ENCODE measurements at regions not wholly inside any gene's neighbourhood (a gene's known extent, or its start where the extent isn't known, plus 50 kb on each side); places are given as distances from the start of the nearest gene placed in this dataset.

DNA sequence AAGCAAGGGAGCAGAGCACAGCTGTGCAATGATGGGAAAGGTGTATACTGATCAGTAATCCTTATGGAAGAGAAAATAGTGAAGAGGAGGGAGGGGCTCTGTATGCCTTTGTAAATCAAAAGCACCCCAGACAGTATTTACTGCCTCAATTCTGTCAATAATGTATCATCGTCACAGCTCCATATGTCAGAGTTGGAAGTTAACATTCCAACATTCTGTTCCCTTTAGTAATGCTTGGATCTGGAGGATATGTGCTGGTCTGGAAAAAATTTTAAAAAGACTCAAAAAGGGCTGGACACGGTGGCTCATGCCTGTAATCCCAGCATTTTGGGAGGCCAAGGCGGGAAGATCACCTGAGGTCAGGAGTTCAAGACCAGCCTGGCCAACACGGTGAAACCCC is 310.4 kb downstream of the ACTL7B start:
- H3K4me3 ChIP-seq, result no peak overlapping the region
- no peak overlapping the region for H3K27ac ChIP-seq
- H3K36me3 ChIP-seq, result no peaks in the 10 kb centered on the region
- no peaks in the 10 kb centered on the region for H3K9me3 ChIP-seq
- no peak for DNase-seq
- no peaks in the 10 kb centered on the region for H3K27me3 ChIP-seq
- intact Hi-C loops (cut with DNase I; ENCODE audit: low total_unique reads), result no loop called here
- H3K4me1 ChIP-seq, result peaks cover 0 to 20% (median 0%) of the 10 kb centered on the region in 4 donors
- WGBS, 5 donors, result 87 to 97% (median 92%) methylated on average over 4 of the region's 4 CpGs
- TF ChIP-seq EP300 (IDR thresholded peaks at IDR 0.05), result no peak
- TF ChIP-seq, protein P1, sequence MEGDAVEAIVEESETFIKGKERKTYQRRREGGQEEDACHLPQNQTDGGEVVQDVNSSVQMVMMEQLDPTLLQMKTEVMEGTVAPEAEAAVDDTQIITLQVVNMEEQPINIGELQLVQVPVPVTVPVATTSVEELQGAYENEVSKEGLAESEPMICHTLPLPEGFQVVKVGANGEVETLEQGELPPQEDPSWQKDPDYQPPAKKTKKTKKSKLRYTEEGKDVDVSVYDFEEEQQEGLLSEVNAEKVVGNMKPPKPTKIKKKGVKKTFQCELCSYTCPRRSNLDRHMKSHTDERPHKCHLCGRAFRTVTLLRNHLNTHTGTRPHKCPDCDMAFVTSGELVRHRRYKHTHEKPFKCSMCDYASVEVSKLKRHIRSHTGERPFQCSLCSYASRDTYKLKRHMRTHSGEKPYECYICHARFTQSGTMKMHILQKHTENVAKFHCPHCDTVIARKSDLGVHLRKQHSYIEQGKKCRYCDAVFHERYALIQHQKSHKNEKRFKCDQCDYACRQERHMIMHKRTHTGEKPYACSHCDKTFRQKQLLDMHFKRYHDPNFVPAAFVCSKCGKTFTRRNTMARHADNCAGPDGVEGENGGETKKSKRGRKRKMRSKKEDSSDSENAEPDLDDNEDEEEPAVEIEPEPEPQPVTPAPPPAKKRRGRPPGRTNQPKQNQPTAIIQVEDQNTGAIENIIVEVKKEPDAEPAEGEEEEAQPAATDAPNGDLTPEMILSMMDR (IDR thresholded peaks at IDR 0.05), result no peak
- TF ChIP-seq POLR2A (IDR thresholded peaks at IDR 0.05), result no peak
- TF ChIP-seq POLR2AphosphoS5 (IDR thresholded peaks at IDR 0.05), result no peak

DNA sequence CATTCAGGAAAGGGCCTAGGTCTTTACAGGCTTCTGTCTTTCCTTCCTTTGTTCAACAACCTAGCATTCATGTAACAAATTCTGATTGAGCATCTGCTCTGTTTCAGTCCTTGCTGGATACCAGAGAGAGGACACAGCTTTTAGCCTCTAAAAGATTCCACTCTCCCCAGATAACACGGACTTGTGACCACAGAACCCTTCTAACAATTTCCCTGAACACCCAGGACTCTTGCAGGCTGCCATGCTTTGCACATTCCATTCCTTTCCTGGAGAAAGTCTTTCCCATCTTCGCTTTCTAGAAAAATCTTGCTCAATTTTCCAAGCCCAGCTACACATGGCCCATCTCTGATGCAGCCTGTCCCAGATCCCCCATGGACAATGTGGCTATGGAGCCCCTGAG is 310.9 kb downstream of the ACTL7B start:
- H3K4me1 ChIP-seq, result peaks cover 0 to 16% (median 0%) of the 10 kb centered on the region in 4 donors
- H3K36me3 ChIP-seq, result no peaks in the 10 kb centered on the region
- no peak overlapping the region for H3K4me3 ChIP-seq
- H3K9me3 ChIP-seq, result no peaks in the 10 kb centered on the region
- intact Hi-C loops (cut with DNase I; ENCODE audit: low total_unique reads), result no loop called here
- TF ChIP-seq POLR2A (IDR thresholded peaks at IDR 0.05), result no peak
- TF ChIP-seq POLR2AphosphoS5 (IDR thresholded peaks at IDR 0.05), result no peak
- TF ChIP-seq, protein P1 (IDR thresholded peaks at IDR 0.05), result no peak
- TF ChIP-seq EP300 (IDR thresholded peaks at IDR 0.05), result no peak
- DNase-seq, result no peak
- 81 to 93% (median 92%) methylated on average over 2 of the region's 2 CpGs for WGBS, 5 donors
- no peaks in the 10 kb centered on the region for H3K27me3 ChIP-seq
- no peak overlapping the region for H3K27ac ChIP-seq

DNA sequence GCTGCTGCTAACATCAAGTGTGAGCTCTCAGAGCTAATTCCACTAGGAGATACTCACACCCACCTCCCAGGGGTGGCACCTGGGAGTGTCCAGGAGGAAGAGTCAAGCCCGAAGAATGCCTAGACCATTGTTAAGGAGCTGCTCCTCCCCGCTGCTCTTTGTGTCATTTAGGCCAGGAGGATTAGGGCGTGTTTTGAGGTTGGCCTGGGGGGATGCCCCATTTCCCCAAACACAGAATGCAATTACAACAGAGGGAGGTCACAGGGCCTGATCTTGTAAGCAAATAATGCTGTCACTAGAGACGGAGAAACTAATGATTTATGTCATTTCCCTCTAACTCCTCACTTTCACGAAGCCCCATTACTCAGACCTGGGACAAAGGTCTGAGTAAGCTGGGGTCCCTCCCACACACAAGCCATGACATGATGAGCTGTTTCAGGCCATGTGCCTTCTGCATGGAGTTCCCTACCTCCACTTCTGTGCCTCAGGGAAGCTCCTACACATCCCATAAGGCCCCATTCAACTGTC is 312.5 kb downstream of the ACTL7B start:
- no peaks in the 10 kb centered on the region for H3K27me3 ChIP-seq
- no peak for TF ChIP-seq EP300 (IDR thresholded peaks at IDR 0.05)
- TF ChIP-seq, protein P1 (IDR thresholded peaks at IDR 0.05), result no peak
- TF ChIP-seq POLR2AphosphoS5 (IDR thresholded peaks at IDR 0.05), result no peak
- no peak for TF ChIP-seq POLR2A (IDR thresholded peaks at IDR 0.05)
- WGBS, 5 donors, result 69 to 84% (median 78%) methylated on average over 5 of the region's 5 CpGs
- peaks cover 0 to 7% (median 0%) of the 10 kb centered on the region in 4 donors for H3K4me1 ChIP-seq
- H3K27ac ChIP-seq, result no peak overlapping the region
- no peaks in the 10 kb centered on the region for H3K9me3 ChIP-seq
- no peak overlapping the region for H3K4me3 ChIP-seq
- no peak for DNase-seq
- intact Hi-C loops (cut with DNase I; ENCODE audit: low total_unique reads), result no loop called here
- H3K36me3 ChIP-seq, result no peaks in the 10 kb centered on the region

DNA sequence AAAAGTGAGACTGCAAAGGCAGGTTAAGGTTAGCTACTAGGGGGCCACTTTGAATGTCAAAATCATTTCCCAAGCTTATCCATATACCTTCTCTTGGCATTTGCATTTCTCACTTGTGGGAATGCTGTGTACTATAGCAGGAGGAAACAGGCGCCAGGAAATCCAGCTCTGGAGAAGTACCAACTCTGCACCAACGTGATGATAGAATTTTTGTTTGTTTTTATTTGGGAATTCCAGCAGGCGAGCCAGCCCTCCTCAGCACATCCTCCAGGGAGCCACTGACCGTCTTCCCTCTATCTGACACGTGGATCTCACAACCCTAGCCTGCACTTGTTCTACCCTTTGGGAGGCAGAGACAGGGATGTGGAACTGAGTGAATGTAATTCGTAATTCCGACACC is 318.0 kb downstream of the ACTL7B start:
- intact Hi-C loops (cut with DNase I; ENCODE audit: low total_unique reads), result no loop called here

More for the DNA sequence above, 318.0 kb downstream of the ACTL7B start:
- Histone ChIP-seq H3K4me3 (no peak overlapping the region), H3K36me3 (no peaks in the 10 kb centered on the region), H3K4me1 (no peaks in the 10 kb centered on the region), H3K27ac (no peak overlapping the region), H3K27me3 (no peaks in the 10 kb centered on the region), H3K9me3 (peaks cover 0 to 5% (median 0%) of the 10 kb centered on the region in 4 donors)
- WGBS, 5 donors, result 64 to 79% (median 72%) methylated on average over 7 of the region's 7 CpGs
- TF ChIP-seq POLR2A (IDR thresholded peaks at IDR 0.05) (no peak), EP300 (IDR thresholded peaks at IDR 0.05) (no peak), POLR2AphosphoS5 (IDR thresholded peaks at IDR 0.05) (no peak)
- TF ChIP-seq, protein P1 (IDR thresholded peaks at IDR 0.05), result no peak
- DNase-seq, result no peak
